GM12875 (cell line): ENCODE measurements at regions not wholly inside any gene's neighbourhood (a gene's known extent, or its start where the extent isn't known, plus 50 kb on each side); places are given as distances from the start of the nearest gene placed in this dataset.

Source experiments
- H3K4me3 ChIP-seq: one replicate; pipeline ENCODE4 v1.5.1; 2011; ENCODE audit warnings: low read depth, low read length, control low read depth
- CTCF ChIP-seq: IDR thresholded peaks from 2 replicates; pipeline ENCODE4 v1.5.1; 2011; ENCODE audit warnings: low read depth, mild to moderate bottlenecking, control low read depth, inconsistent platforms, low read length, moderate library complexity, borderline replicate concordance; ENCODE audit not compliant: insufficient read depth

GRCh38 chr6:225121-225721, 67.1 kb upstream of the DUSP22 start:
- no peak overlapping the region for H3K4me3 ChIP-seq
- no peak for TF ChIP-seq CTCF

- no peak overlapping the region for H3K4me3 ChIP-seq
- no peak for TF ChIP-seq CTCF
These were observed 66.4 kb upstream of the DUSP22 start for GRCh38 chr6:225907-226306.

- TF ChIP-seq CTCF = no peak
- no peak overlapping the region for H3K4me3 ChIP-seq
These were observed 65.7 kb upstream of the DUSP22 start for GRCh38 chr6:226516-227073.

GRCh38 chr6:227074-227782, 65.1 kb upstream of the DUSP22 start:
- peak; percentile 42; the same call in 1 of the 2 replicates for TF ChIP-seq CTCF
- no peak overlapping the region for H3K4me3 ChIP-seq

GRCh38 chr6:227812-228338, 64.4 kb upstream of the DUSP22 start:
- no peak for TF ChIP-seq CTCF
- H3K4me3 ChIP-seq = no peak overlapping the region

- H3K4me3 ChIP-seq = no peak overlapping the region
- TF ChIP-seq CTCF = no peak
These were observed 63.2 kb upstream of the DUSP22 start for GRCh38 chr6:228881-229651.
